ENCODE measurements at regions not wholly inside any gene's neighbourhood (a gene's known extent, or its start where the extent isn't known, plus 50 kb on each side); places are given as distances from the start of the nearest gene placed in this dataset.

GRCh38 chr5:136924490-136924889, 559.1 kb upstream of the TRPC7 start:
- no peaks in the 10 kb centered on the region for H3K36me3 Mint-ChIP-seq (ENCODE audit: insufficient read depth)
- no peak for DNase-seq
- H3K4me1 Mint-ChIP-seq (ENCODE audit: low read depth in 2 of 2): no peaks in the 10 kb centered on the region
- no peak overlapping the region for H3K27ac Mint-ChIP-seq
- H3K4me3 Mint-ChIP-seq: no peak overlapping the region
- H3K9me3 Mint-ChIP-seq: peaks cover 8 to 14% of the 10 kb centered on the region in 2 donors
- ATAC-seq (replicated peaks): no peak
- no peaks in the 10 kb centered on the region for H3K27me3 Mint-ChIP-seq

GRCh38 chr5:136910625-136911024, 545.3 kb upstream of the TRPC7 start:
- Mint-ChIP-seq H3K27me3 (no peaks in the 10 kb centered on the region), H3K4me3 (no peak overlapping the region), H3K4me1 (ENCODE audit: low read depth in 2 of 2) (no peaks in the 10 kb centered on the region), H3K36me3 (ENCODE audit: insufficient read depth) (no peaks in the 10 kb centered on the region), H3K27ac (no peak overlapping the region), H3K9me3 (peaks cover 0 to 5% of the 10 kb centered on the region in 2 donors)
- ATAC-seq (replicated peaks): no peak
- DNase-seq: no peak

- ATAC-seq (replicated peaks) (no peak), DNase-seq (no peak)
- Mint-ChIP-seq H3K27ac (no peak overlapping the region), H3K9me3 (peaks cover 0 to 2% of the 10 kb centered on the region in 2 donors), H3K27me3 (no peaks in the 10 kb centered on the region), H3K4me3 (no peak overlapping the region), H3K36me3 (ENCODE audit: insufficient read depth) (no peaks in the 10 kb centered on the region), H3K4me1 (ENCODE audit: low read depth in 2 of 2) (no peaks in the 10 kb centered on the region)
These were observed 544.6 kb upstream of the TRPC7 start for GRCh38 chr5:136909906-136910305.

- no peak overlapping the region for H3K4me3 Mint-ChIP-seq
These were observed 542.0 kb upstream of the TRPC7 start for GRCh38 chr5:136907371-136907770.

GRCh38 chr5:136906545-136906944, 541.2 kb upstream of the TRPC7 start:
- Mint-ChIP-seq H3K27ac (no peak overlapping the region), H3K36me3 (ENCODE audit: insufficient read depth) (no peaks in the 10 kb centered on the region), H3K27me3 (no peaks in the 10 kb centered on the region), H3K4me1 (ENCODE audit: low read depth in 2 of 2) (no peaks in the 10 kb centered on the region), H3K4me3 (no peak overlapping the region), H3K9me3 (peaks cover 0 to 2% of the 10 kb centered on the region in 2 donors)
- no peak for ATAC-seq (replicated peaks)
- no peak for DNase-seq

More at GRCh38 chr5:136907371-136907770, 542.0 kb upstream of the TRPC7 start:
- H3K4me1 Mint-ChIP-seq (ENCODE audit: low read depth in 2 of 2): no peaks in the 10 kb centered on the region
- DNase-seq (no peak), ATAC-seq (replicated peaks) (no peak)
- H3K27me3 Mint-ChIP-seq: no peaks in the 10 kb centered on the region
- no peak overlapping the region for H3K27ac Mint-ChIP-seq
- no peaks in the 10 kb centered on the region for H3K36me3 Mint-ChIP-seq (ENCODE audit: insufficient read depth)
- peaks cover 0 to 2% of the 10 kb centered on the region in 2 donors for H3K9me3 Mint-ChIP-seq

GRCh38 chr5:136905571-136905970, 540.2 kb upstream of the TRPC7 start:
- Mint-ChIP-seq H3K4me3 (no peak overlapping the region), H3K27ac (no peak overlapping the region), H3K4me1 (ENCODE audit: low read depth in 2 of 2) (no peaks in the 10 kb centered on the region), H3K27me3 (no peaks in the 10 kb centered on the region), H3K9me3 (peaks cover 7 to 8% of the 10 kb centered on the region in 2 donors), H3K36me3 (ENCODE audit: insufficient read depth) (no peaks in the 10 kb centered on the region)
- ATAC-seq (replicated peaks) (no peak), DNase-seq (no peak)

GRCh38 chr5:136894070-136894469, 528.7 kb upstream of the TRPC7 start:
- no peak for ATAC-seq (replicated peaks)
- no peaks in the 10 kb centered on the region for H3K4me1 Mint-ChIP-seq (ENCODE audit: low read depth in 2 of 2)
- H3K36me3 Mint-ChIP-seq (ENCODE audit: insufficient read depth): no peaks in the 10 kb centered on the region
- DNase-seq: no peak
- H3K27ac Mint-ChIP-seq: no peak overlapping the region
- peaks cover 3 to 7% of the 10 kb centered on the region in 2 donors for H3K9me3 Mint-ChIP-seq
- no peak overlapping the region for H3K4me3 Mint-ChIP-seq
- H3K27me3 Mint-ChIP-seq: no peaks in the 10 kb centered on the region

GRCh38 chr5:136892000-136892399, 526.7 kb upstream of the TRPC7 start:
- DNase-seq: no peak
- Mint-ChIP-seq H3K4me1 (ENCODE audit: low read depth in 2 of 2) (no peaks in the 10 kb centered on the region), H3K27ac (no peak overlapping the region), H3K9me3 (peaks cover 0 to 13% of the 10 kb centered on the region in 2 donors), H3K4me3 (no peak overlapping the region), H3K27me3 (no peaks in the 10 kb centered on the region), H3K36me3 (ENCODE audit: insufficient read depth) (no peaks in the 10 kb centered on the region)
- ATAC-seq (replicated peaks): no peak

GRCh38 chr5:136891175-136891972, 526.0 kb upstream of the TRPC7 start:
- no peak for ATAC-seq (replicated peaks)
- Mint-ChIP-seq H3K27ac (no peak overlapping the region), H3K27me3 (no peaks in the 10 kb centered on the region), H3K4me3 (no peak overlapping the region), H3K36me3 (ENCODE audit: insufficient read depth) (no peaks in the 10 kb centered on the region), H3K9me3 (peaks cover 0 to 14% of the 10 kb centered on the region in 2 donors), H3K4me1 (ENCODE audit: low read depth in 2 of 2) (no peaks in the 10 kb centered on the region)
- DNase-seq: no peak

- no peak for DNase-seq
- Mint-ChIP-seq H3K27ac (no peak overlapping the region), H3K4me1 (ENCODE audit: low read depth in 2 of 2) (no peaks in the 10 kb centered on the region), H3K36me3 (ENCODE audit: insufficient read depth) (no peaks in the 10 kb centered on the region), H3K9me3 (peaks cover 0 to 14% of the 10 kb centered on the region in 2 donors), H3K4me3 (no peak overlapping the region), H3K27me3 (no peaks in the 10 kb centered on the region)
- no peak for ATAC-seq (replicated peaks)
These were observed 525.2 kb upstream of the TRPC7 start for GRCh38 chr5:136890431-136891148.

- H3K4me3 Mint-ChIP-seq: no peak overlapping the region
- H3K36me3 Mint-ChIP-seq (ENCODE audit: insufficient read depth): no peaks in the 10 kb centered on the region
- H3K27ac Mint-ChIP-seq: no peak overlapping the region
- no peaks in the 10 kb centered on the region for H3K4me1 Mint-ChIP-seq (ENCODE audit: low read depth in 2 of 2)
- no peaks in the 10 kb centered on the region for H3K27me3 Mint-ChIP-seq
- H3K9me3 Mint-ChIP-seq: peaks cover 5 to 14% of the 10 kb centered on the region in 2 donors
- ATAC-seq (replicated peaks) (no peak), DNase-seq (no peak)
These were observed 521.3 kb upstream of the TRPC7 start for GRCh38 chr5:136886608-136887007.

GRCh38 chr5:136864960-136865359, 499.6 kb upstream of the TRPC7 start:
- H3K27ac Mint-ChIP-seq: no peak overlapping the region
- H3K4me1 Mint-ChIP-seq (ENCODE audit: low read depth in 2 of 2): no peaks in the 10 kb centered on the region
- H3K27me3 Mint-ChIP-seq: no peaks in the 10 kb centered on the region
- ATAC-seq (replicated peaks) (no peak), DNase-seq (no peak)
- no peaks in the 10 kb centered on the region for H3K36me3 Mint-ChIP-seq (ENCODE audit: insufficient read depth)
- H3K4me3 Mint-ChIP-seq: no peak overlapping the region
- peaks cover 0 to 6% of the 10 kb centered on the region in 2 donors for H3K9me3 Mint-ChIP-seq

- DNase-seq (no peak), ATAC-seq (replicated peaks) (no peak)
- H3K9me3 Mint-ChIP-seq: peaks cover 0 to 2% of the 10 kb centered on the region in 2 donors
- H3K36me3 Mint-ChIP-seq (ENCODE audit: insufficient read depth): no peaks in the 10 kb centered on the region
- no peaks in the 10 kb centered on the region for H3K27me3 Mint-ChIP-seq
- H3K4me1 Mint-ChIP-seq (ENCODE audit: low read depth in 2 of 2): no peaks in the 10 kb centered on the region
- H3K4me3 Mint-ChIP-seq: no peak overlapping the region
- no peak overlapping the region for H3K27ac Mint-ChIP-seq
These were observed 491.3 kb upstream of the TRPC7 start for GRCh38 chr5:136856648-136857047.

- H3K36me3 Mint-ChIP-seq (ENCODE audit: insufficient read depth): no peaks in the 10 kb centered on the region
- ATAC-seq (replicated peaks): no peak
- H3K9me3 Mint-ChIP-seq: peaks cover 4 to 14% of the 10 kb centered on the region in 2 donors
- no peak overlapping the region for H3K27ac Mint-ChIP-seq
- H3K4me3 Mint-ChIP-seq: no peak overlapping the region
- H3K27me3 Mint-ChIP-seq: no peaks in the 10 kb centered on the region
- no peak for DNase-seq
- no peaks in the 10 kb centered on the region for H3K4me1 Mint-ChIP-seq (ENCODE audit: low read depth in 2 of 2)
These were observed 488.6 kb upstream of the TRPC7 start for GRCh38 chr5:136853971-136854370.

Data from effector memory CD8-positive, alpha-beta T cell (primary cell).